Neural cell (in vitro differentiated cells): ENCODE measurements at regions not wholly inside any gene's neighbourhood (a gene's known extent, or its start where the extent isn't known, plus 50 kb on each side); places are given as distances from the start of the nearest gene placed in this dataset.

Experiments used
- EP300 ChIP-seq: fragments of 450-650 bp; conservative IDR thresholded peaks from 2 replicates; pipeline ENCODE4 v1.6.1; 2014; ENCODE audit warnings: antibody characterized with exemption, mild to moderate bottlenecking, moderate library complexity; ENCODE audit not compliant: poor library complexity, severe bottlenecking
- TF ChIP-seq, protein P1 (sequence below): fragments of 450-650 bp; IDR thresholded peaks from 2 replicates; pipeline ENCODE4 v1.5.1; 2014; ENCODE audit warnings: antibody characterized with exemption, mild to moderate bottlenecking, moderate library complexity; ENCODE audit not compliant: poor library complexity, severe bottlenecking

DNA sequence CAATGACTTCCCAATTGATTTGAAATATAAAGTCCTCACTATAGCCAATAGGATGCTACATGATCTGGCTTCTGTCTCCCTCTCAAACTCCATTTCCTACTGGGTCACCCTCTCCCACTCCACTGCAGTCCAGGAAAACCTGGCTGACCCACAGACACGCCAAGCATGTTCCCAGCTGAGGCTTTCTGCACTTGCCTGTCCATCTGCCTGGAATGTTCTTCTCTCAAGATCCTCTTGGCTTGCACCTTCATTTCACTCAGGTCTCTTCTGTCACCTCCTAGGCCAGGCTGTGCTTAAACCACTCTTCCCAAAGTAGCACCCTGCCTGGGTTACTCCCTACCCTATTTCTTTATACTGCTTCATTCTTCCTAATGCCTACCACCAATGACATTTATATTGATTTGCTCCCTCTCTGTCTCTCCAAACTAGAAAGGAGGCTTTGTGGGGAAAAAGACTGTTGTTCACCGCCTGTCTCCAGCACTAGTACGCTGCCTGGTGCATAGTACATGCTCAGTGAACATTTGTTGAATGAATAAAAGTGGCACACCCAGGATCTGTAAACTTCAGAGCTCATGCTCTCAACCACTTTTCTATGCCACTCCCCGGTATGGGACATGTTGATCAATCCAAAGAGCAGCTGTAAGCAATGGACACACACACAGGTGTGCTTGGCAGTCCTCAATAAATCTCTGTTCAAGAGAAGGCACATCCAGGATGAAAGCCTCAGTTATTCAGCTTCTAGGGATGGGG is 261.3 kb downstream of the FOXO1 start:
- no peak for TF ChIP-seq EP300
- TF ChIP-seq, protein P1, sequence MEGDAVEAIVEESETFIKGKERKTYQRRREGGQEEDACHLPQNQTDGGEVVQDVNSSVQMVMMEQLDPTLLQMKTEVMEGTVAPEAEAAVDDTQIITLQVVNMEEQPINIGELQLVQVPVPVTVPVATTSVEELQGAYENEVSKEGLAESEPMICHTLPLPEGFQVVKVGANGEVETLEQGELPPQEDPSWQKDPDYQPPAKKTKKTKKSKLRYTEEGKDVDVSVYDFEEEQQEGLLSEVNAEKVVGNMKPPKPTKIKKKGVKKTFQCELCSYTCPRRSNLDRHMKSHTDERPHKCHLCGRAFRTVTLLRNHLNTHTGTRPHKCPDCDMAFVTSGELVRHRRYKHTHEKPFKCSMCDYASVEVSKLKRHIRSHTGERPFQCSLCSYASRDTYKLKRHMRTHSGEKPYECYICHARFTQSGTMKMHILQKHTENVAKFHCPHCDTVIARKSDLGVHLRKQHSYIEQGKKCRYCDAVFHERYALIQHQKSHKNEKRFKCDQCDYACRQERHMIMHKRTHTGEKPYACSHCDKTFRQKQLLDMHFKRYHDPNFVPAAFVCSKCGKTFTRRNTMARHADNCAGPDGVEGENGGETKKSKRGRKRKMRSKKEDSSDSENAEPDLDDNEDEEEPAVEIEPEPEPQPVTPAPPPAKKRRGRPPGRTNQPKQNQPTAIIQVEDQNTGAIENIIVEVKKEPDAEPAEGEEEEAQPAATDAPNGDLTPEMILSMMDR: no peak
